ENCODE measurements at regions not wholly inside any gene's neighbourhood (a gene's known extent, or its start where the extent isn't known, plus 50 kb on each side); places are given as distances from the start of the nearest gene placed in this dataset.

GRCh38 chr2:100214265-100214971, 72.0 kb upstream of the AFF3 start:
- TF ChIP-seq ZC3H8 (IDR thresholded peaks at IDR 0.05) (no peak), ZNF143 (CRISPR knock-in tag; IDR thresholded peaks at IDR 0.05) (no peak), POLR2A (conservative IDR thresholded peaks at IDR 0.05) (no peak), CHCHD3 (CRISPR knock-in tag; IDR thresholded peaks at IDR 0.05) (no peak), REST (IDR thresholded peaks at IDR 0.05; ENCODE audit: borderline replicate concordance) (no peak), REST (CRISPR knock-in tag; IDR thresholded peaks at IDR 0.05; ENCODE audit: low read depth) (no peak), THAP12 (CRISPR knock-in tag; IDR thresholded peaks at IDR 0.05) (no peak), ZNF133 (CRISPR knock-in tag; IDR thresholded peaks at IDR 0.05) (no peak), PCBP1 (IDR thresholded peaks at IDR 0.05; ENCODE audit: low read depth, low read length, poor library complexity, severe bottlenecking) (no peak)
